Lower leg skin (tissue), 3 donors: ENCODE measurements at regions not wholly inside any gene's neighbourhood (a gene's known extent, or its start where the extent isn't known, plus 50 kb on each side); places are given as distances from the start of the nearest gene placed in this dataset.
"Not testable (repeated sequence)": the region's sequence is repeated elsewhere in the genome, so short reads cannot be mapped to it uniquely, and the experiment has no call there.

ENCODE experiments used
- POLR2A ChIP-seq, 2 donors: fragments of 450-650 bp; IDR thresholded peaks; one replicate each; pipeline ENCODE4 v1.6.1; 2016 to 2017; ENCODE audit warnings: antibody characterized with exemption in 2 of 2, mild to moderate bottlenecking in 1 of 2, moderate library complexity in 1 of 2
- TF ChIP-seq, protein P1 (sequence below), 3 donors: fragments of 450-650 bp; IDR thresholded peaks; one replicate each; pipeline ENCODE4 v1.5.1; 2016; ENCODE audit warnings: antibody characterized with exemption in 3 of 3, mild to moderate bottlenecking in 3 of 3, moderate library complexity in 2 of 3

DNA sequence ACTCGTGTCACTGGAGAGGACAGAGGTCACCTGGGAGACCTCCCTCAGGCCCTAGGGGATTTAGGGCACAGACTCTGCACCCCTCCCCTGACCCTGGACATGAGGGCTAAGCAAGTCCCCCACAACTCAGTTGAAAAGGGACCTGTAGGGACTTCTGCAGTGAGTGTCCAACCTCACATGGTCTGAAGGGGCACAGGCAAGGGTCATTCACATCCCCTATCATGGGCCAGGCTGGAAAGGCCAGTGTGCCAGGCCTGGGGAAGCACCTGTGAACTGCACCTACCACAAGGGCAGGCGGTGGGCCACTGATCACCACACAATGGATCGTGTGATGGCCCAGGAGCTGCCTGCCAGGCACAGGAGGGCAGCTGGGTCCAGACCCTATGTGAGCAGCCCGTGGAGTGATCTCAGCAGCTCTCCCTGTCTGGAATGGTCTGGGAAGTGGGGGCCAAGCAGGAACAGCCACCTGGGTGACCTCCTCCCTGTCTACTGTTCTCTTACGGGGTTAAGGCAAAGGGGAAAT is 1502.6 kb upstream of the TPTE start:
- not testable (repeated sequence) for TF ChIP-seq POLR2A (IDR thresholded peaks at IDR 0.05)
- TF ChIP-seq, protein P1, sequence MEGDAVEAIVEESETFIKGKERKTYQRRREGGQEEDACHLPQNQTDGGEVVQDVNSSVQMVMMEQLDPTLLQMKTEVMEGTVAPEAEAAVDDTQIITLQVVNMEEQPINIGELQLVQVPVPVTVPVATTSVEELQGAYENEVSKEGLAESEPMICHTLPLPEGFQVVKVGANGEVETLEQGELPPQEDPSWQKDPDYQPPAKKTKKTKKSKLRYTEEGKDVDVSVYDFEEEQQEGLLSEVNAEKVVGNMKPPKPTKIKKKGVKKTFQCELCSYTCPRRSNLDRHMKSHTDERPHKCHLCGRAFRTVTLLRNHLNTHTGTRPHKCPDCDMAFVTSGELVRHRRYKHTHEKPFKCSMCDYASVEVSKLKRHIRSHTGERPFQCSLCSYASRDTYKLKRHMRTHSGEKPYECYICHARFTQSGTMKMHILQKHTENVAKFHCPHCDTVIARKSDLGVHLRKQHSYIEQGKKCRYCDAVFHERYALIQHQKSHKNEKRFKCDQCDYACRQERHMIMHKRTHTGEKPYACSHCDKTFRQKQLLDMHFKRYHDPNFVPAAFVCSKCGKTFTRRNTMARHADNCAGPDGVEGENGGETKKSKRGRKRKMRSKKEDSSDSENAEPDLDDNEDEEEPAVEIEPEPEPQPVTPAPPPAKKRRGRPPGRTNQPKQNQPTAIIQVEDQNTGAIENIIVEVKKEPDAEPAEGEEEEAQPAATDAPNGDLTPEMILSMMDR (IDR thresholded peaks at IDR 0.05) = not testable (repeated sequence)
